ENCODE measurements at regions not wholly inside any gene's neighbourhood (a gene's known extent, or its start where the extent isn't known, plus 50 kb on each side); places are given as distances from the start of the nearest gene placed in this dataset.
"Not testable (repeated sequence)": the region's sequence is repeated elsewhere in the genome, so short reads cannot be mapped to it uniquely, and the experiment has no call there.

DNA sequence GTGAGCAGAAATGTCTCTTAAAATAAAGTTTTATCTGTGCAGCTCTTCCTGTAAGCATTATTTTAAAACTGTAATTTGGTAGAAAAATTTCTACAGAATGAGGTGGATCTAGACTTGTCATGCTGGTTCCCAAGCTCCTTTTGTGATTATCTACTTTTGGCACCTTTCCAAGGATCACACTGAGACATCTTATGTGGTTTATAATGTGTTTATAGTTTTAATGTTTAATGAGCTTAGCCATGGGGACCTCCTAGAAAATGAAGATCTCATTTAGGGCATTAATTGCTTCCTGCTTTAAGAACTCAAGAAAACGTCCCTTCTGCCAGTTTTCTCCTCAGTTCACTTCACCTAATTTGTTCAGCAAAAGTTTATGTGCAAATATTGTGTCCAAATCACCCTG is 468.4 kb downstream of the SUCLG1 start:
- WGBS, 2 donors = 15 to 31% methylated on average over 1 of the region's 1 CpG
- H3K4me1 ChIP-seq = no peaks in the 10 kb centered on the region
- intact Hi-C loops (cut with DNase I) = no loop called here

DNA sequence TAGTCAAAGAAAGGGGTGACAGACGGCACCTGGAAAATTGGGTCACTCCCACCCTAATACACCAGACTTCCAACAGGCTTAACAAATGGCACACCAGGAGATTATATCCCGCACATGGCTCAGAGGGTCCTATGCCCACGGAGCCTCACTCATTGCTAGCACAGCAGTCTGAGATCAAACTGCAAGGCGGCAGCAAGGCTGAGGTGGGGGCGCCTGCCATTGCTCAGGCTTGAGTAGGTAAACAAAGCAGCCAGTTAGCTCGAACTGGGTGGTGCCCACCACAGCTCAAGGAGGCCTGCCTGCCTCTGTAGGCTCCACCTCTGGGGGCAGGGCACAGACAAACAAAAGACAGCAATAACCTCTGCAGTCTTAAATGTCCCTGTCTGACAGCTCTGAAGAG is 482.5 kb downstream of the SUCLG1 start:
- H3K4me1 ChIP-seq; intact Hi-C loops (cut with DNase I): not testable (repeated sequence)

More for the DNA sequence above, 468.4 kb downstream of the SUCLG1 start:
- DNase-seq = no peak
- no peak for TF ChIP-seq POLR2A (IDR thresholded peaks at IDR 0.05)
- TF ChIP-seq, protein P1, sequence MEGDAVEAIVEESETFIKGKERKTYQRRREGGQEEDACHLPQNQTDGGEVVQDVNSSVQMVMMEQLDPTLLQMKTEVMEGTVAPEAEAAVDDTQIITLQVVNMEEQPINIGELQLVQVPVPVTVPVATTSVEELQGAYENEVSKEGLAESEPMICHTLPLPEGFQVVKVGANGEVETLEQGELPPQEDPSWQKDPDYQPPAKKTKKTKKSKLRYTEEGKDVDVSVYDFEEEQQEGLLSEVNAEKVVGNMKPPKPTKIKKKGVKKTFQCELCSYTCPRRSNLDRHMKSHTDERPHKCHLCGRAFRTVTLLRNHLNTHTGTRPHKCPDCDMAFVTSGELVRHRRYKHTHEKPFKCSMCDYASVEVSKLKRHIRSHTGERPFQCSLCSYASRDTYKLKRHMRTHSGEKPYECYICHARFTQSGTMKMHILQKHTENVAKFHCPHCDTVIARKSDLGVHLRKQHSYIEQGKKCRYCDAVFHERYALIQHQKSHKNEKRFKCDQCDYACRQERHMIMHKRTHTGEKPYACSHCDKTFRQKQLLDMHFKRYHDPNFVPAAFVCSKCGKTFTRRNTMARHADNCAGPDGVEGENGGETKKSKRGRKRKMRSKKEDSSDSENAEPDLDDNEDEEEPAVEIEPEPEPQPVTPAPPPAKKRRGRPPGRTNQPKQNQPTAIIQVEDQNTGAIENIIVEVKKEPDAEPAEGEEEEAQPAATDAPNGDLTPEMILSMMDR (IDR thresholded peaks at IDR 0.05) = no peak
- Histone ChIP-seq H3K27ac (no peak overlapping the region), H3K27me3 (no peaks in the 10 kb centered on the region), H3K9me3 (no peaks in the 10 kb centered on the region), H3K4me3 (no peak overlapping the region), H3K36me3 (replicated peaks in 1 of 2; ENCODE audit: insufficient read depth in 1 of 2, low read depth in 2 of 2) (no peaks in the 10 kb centered on the region)
- ATAC-seq = no peak

DNA sequence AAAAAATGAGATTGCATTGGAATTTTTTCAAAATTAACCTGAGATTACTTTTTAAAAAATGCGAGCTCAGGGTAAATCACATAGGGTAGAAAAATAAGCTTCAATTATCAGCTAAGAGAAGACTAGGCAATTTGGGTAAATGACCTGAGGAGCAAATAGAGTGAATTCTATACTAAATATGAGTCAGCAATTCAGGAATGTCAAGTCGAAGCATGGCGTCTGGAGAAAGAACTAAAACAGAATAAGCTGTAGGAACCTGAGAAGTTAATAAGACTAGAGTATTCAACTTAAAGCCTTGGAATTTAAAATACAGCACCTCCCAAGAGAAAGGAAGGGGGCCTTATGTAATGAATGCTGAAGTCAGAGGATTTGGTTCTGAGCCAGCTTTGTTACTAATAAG is 487.0 kb downstream of the SUCLG1 start:
- no peak for DNase-seq
- no peak overlapping the region for H3K27ac ChIP-seq
- H3K36me3 ChIP-seq (replicated peaks in 1 of 2; ENCODE audit: insufficient read depth in 1 of 2, low read depth in 2 of 2) = no peaks in the 10 kb centered on the region
- no peak overlapping the region for H3K4me3 ChIP-seq
- no peaks in the 10 kb centered on the region for H3K9me3 ChIP-seq
- intact Hi-C loops (cut with DNase I) = no loop called here
- TF ChIP-seq, protein P1 (IDR thresholded peaks at IDR 0.05) = no peak
- no peak for TF ChIP-seq POLR2A (IDR thresholded peaks at IDR 0.05)
- no peaks in the 10 kb centered on the region for H3K27me3 ChIP-seq
- no peaks in the 10 kb centered on the region for H3K4me1 ChIP-seq
- no peak for ATAC-seq
- WGBS, 2 donors = 59 to 67% methylated on average over 3 of the region's 3 CpGs

More for the DNA sequence above, 482.5 kb downstream of the SUCLG1 start:
- H3K27ac ChIP-seq; DNase-seq; H3K9me3 ChIP-seq; ATAC-seq; H3K36me3 ChIP-seq (replicated peaks in 1 of 2; ENCODE audit: insufficient read depth in 1 of 2, low read depth in 2 of 2); H3K27me3 ChIP-seq; H3K4me3 ChIP-seq: not testable (repeated sequence)
- 73 to 81% methylated on average over 3 to 6 of the region's 6 CpGs for WGBS, 2 donors

DNA sequence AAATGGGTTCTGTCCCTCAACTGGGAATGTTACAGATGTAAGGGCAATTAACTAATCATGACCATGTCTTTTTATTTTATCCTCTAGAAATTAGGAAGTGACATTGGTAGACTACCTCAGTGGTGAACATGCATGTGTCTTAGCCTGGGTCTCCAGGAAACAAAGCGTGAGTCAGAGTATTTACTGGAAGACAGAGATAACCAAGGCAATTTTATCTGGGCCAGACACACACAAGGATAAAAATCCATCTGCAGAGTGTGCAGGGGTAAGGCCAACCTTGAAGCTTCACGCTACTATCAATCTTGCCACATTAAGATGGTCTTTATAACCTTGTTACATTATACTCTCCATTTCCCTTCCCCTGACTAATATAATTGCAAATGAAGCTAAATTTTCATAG is 487.5 kb downstream of the SUCLG1 start:
- 55 to 71% methylated on average over 2 of the region's 2 CpGs for WGBS, 2 donors
- no peaks in the 10 kb centered on the region for H3K9me3 ChIP-seq
- DNase-seq = no peak
- H3K27ac ChIP-seq = no peak overlapping the region
- intact Hi-C loops (cut with DNase I) = no loop called here
- ATAC-seq = no peak
- no peaks in the 10 kb centered on the region for H3K36me3 ChIP-seq (replicated peaks in 1 of 2; ENCODE audit: insufficient read depth in 1 of 2, low read depth in 2 of 2)
- H3K4me1 ChIP-seq = no peaks in the 10 kb centered on the region
- no peaks in the 10 kb centered on the region for H3K27me3 ChIP-seq
- no peak for TF ChIP-seq POLR2A (IDR thresholded peaks at IDR 0.05)
- no peak overlapping the region for H3K4me3 ChIP-seq

DNA sequence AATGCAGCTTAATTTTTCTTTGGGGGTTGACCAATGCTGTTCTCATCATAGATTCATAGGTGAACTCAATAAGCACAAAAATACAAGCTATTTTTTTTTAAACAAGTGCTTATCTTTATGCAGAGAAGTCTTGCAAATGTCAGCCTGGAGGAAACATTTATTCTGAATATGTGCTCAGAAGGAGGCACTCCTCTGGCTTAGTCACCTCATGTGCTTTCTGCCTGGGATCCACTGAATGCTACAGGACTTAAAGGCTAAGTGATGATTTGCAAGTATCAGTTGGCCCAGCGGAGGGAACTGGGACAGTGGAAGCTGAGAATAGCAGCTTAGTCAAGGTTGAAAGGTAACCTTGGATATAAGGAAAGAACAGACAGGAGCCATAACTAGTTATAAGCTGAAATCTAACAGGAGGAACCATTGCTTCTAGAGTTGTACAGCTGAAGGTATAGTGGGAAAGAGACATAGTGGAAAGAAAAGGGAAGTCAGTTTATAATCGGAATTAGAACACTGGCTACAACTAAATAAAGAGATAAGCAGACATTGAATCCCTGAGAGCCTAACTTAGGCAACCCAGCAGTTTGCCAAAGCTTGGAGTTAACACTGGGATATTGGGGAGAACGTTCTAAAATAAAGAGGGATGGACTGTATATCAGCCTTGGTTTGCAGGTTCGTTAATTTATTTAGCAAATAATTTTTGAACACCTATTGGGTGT is 488.7 kb downstream of the SUCLG1 start:
- H3K36me3 ChIP-seq (replicated peaks in 1 of 2; ENCODE audit: insufficient read depth in 1 of 2, low read depth in 2 of 2) = no peaks in the 10 kb centered on the region
- DNase-seq (no peak), ATAC-seq (no peak)
- TF ChIP-seq, protein P1 (IDR thresholded peaks at IDR 0.05) = no peak
- TF ChIP-seq POLR2A (IDR thresholded peaks at IDR 0.05) = no peak
- no peak overlapping the region for H3K27ac ChIP-seq
- 63 to 64% methylated on average over 4 of the region's 4 CpGs for WGBS, 2 donors
- H3K27me3 ChIP-seq = no peaks in the 10 kb centered on the region
- H3K4me1 ChIP-seq = no peaks in the 10 kb centered on the region
- H3K4me3 ChIP-seq = no peak overlapping the region
- intact Hi-C loops (cut with DNase I) = no loop called here
- H3K9me3 ChIP-seq = no peaks in the 10 kb centered on the region

DNA sequence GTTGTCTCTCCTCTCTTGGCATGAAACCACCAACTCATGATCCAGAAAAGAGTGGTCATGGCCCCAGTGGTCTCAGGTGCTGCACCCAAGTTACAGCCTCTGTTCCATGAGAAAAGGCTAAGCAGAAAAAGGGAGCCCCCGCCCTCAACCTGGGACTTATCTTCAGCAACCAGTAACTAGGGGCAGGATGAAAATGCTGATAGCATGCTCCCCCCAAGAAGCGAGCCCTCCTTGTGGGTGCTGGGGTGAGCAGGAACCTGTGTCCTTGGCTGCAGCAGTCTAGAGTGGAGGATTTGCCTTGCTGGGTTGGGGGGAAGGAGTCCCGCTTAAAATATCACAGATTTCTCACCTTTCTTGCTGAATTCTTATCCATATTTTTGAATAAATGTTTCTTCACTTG is 490.0 kb downstream of the SUCLG1 start:
- Histone ChIP-seq H3K4me3 (no peak overlapping the region), H3K36me3 (replicated peaks in 1 of 2; ENCODE audit: insufficient read depth in 1 of 2, low read depth in 2 of 2) (no peaks in the 10 kb centered on the region), H3K4me1 (no peaks in the 10 kb centered on the region), H3K27ac (no peak overlapping the region), H3K27me3 (no peaks in the 10 kb centered on the region), H3K9me3 (no peaks in the 10 kb centered on the region)
- DNase-seq (no peak), ATAC-seq (no peak)
- no peak for TF ChIP-seq POLR2A (IDR thresholded peaks at IDR 0.05)
- TF ChIP-seq, protein P1 (IDR thresholded peaks at IDR 0.05) = no peak
- intact Hi-C loops (cut with DNase I) = no loop called here
- WGBS, 2 donors = 82 to 89% methylated on average over 3 of the region's 3 CpGs

All from body of pancreas (tissue), 4 donors.